GM19372 (cell line): ENCODE measurements at regions not wholly inside any gene's neighbourhood (a gene's known extent, or its start where the extent isn't known, plus 50 kb on each side); places are given as distances from the start of the nearest gene placed in this dataset.

Source experiments
- ATAC-seq: cut with Tn5 transposase; IDR thresholded peaks from one replicate; pipeline ENCODE4 v1.9.1; 2021; ENCODE audit warnings: mild to moderate bottlenecking, low read depth, moderate library complexity; ENCODE audit not compliant: unreplicated experiment

- no peak for ATAC-seq
These were observed 120.9 kb downstream of the SPCS3 start for GRCh38 chr4:176440698-176441097.

GRCh38 chr4:176441594-176441993 is 121.8 kb downstream of the SPCS3 start:
- ATAC-seq, result no peak

GRCh38 chr4:176443117-176443516 is 123.4 kb downstream of the SPCS3 start:
- no peak for ATAC-seq

GRCh38 chr4:176443646-176444409 is 124.1 kb downstream of the SPCS3 start:
- no peak for ATAC-seq

DNA sequence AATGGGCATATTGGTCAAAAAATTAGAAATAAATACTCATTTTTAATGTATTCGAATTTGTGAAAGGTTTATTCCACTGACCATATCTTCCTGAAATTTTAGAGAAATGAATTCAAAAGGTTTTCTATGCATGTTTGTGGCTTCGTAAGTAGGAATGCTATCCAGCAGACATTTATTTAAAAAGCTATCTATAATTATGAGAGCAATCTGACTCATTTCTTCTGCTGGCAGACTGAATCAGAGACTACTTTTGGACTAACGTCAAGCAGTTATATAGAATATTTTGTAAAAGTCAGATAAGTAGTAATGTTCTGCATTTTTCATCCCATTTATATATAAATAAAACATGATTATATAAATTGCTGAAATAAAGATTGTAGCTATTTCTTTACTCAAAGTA is 125.0 kb downstream of the SPCS3 start:
- ATAC-seq, result no peak

- no peak for ATAC-seq
These were observed 129.0 kb downstream of the SPCS3 start for GRCh38 chr4:176448761-176449160.

- ATAC-seq, result no peak
These were observed 131.7 kb downstream of the SPCS3 start for GRCh38 chr4:176451443-176451842.

DNA sequence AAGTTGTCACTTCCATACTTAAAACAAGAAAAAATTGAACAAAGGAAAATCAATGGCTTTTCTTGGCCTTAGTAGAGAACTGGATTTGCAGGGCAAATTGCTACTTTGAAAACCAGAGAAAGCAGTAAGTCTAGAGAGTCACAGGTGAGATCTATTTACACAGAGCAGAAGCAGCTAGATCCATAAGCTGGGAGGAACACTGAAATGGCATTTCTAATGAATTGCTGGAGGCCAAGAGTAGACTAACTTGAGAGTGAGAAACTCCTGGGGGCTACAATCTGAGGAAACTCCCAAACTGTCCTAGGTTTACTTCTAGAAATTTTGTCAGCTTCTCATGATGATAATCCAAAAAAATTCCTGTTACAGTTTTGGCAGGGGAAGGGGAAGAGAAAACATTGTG is 133.3 kb downstream of the SPCS3 start:
- ATAC-seq, result no peak

GRCh38 chr4:176453658-176454057 is 133.9 kb downstream of the SPCS3 start:
- ATAC-seq, result no peak

DNA sequence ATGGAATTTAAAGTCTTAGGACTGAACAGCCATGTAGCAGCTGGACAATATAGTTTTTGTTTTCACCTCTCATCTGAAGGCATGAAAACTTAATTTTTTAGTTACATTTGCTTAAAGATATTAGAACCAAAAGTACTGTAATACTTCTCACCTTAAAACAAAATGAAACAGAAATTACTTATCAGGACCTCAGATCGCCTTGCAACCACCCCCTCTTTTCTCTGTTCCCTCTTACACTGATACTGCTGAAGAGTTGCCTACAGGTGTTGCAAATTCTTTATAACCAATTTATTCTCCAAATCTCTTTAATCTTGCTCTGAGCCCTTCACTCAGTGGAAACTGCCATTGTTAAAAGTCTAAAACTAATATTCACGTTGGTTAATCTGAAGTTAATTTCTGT is 145.0 kb downstream of the SPCS3 start:
- ATAC-seq, result peak; percentile 97

GRCh38 chr4:176467001-176467400 is 147.2 kb downstream of the SPCS3 start:
- no peak for ATAC-seq

DNA sequence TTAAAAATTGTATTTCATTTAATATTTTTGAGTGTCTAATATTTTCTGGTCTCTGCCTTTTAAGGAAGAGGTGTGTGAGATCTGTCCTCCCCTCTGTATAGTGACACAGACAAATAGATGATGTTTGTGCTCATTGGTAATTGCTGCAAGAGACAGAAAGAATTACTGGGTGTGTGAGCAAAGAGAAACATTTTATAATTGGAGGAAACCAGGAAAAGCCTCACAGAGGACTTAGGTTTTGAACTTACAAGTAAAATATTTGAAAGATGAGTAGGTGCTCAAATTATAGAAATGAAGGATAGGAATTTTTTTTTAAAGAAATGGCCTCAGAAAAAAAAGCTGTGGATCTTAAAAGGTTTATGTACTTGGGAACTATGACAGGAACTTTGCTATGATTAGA is 149.8 kb downstream of the SPCS3 start:
- ATAC-seq, result no peak

DNA sequence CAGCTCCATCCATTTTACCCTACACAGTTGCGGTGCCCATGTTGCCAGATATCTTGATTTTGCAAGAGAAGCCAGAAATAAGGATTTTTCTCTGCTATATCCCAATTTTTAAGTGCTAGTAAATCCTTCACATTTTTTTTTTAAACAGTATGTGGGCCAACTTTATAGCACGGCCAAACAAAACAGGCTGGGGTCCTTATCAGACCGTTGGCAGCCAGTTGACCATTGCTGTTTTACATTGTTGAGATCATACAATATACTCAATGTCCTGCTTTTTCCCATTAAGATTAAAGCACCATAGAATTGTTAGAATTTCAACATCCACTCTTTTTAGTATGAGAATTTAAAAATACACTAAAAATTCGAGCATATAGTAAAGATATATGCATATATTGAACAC is 150.9 kb downstream of the SPCS3 start:
- no peak for ATAC-seq

- ATAC-seq, result no peak
These were observed 155.3 kb downstream of the SPCS3 start for GRCh38 chr4:176475067-176475466.

GRCh38 chr4:176478076-176478475 is 158.3 kb downstream of the SPCS3 start:
- no peak for ATAC-seq

DNA sequence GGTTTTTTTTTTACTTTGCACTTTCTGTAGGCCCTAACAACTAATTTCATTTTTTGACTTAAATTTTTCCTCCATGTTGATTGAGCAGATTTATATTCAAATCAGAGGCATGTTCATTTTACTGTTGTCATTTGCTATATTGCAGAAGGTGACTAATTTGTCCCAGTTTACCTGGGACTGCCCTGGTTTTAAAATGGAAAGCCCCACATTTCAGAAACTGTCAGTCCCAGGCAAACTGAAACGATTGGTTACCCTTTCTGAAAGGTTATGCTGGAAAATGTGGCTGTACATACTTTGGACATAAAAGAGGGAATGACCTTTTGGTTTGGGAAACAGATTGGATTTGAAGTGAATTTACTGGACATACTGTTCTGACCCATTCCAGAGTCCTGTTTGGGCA is 160.0 kb downstream of the SPCS3 start:
- ATAC-seq, result peak; percentile 41

GRCh38 chr4:176482972-176483371 is 163.2 kb downstream of the SPCS3 start:
- no peak for ATAC-seq

- no peak for ATAC-seq
These were observed 164.7 kb downstream of the SPCS3 start for GRCh38 chr4:176484301-176484984.

DNA sequence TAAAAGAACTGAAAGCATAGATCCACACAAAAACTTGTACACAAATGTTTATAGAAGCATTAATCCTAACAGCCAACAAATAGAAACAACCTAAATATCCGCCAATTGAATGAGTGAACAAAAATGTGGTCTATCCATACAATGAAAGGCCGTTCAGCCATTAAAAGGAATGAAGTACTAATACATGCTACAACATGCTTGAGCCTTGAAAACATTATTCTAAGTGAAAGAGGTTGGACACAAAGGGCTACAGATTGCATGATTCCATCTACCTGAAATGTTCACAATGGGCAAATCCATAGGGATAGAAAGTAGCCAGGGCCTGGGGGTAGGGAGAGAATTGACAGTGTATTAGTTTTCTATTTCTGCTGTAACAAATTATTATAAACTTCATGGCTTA is 169.2 kb downstream of the SPCS3 start:
- no peak for ATAC-seq

DNA sequence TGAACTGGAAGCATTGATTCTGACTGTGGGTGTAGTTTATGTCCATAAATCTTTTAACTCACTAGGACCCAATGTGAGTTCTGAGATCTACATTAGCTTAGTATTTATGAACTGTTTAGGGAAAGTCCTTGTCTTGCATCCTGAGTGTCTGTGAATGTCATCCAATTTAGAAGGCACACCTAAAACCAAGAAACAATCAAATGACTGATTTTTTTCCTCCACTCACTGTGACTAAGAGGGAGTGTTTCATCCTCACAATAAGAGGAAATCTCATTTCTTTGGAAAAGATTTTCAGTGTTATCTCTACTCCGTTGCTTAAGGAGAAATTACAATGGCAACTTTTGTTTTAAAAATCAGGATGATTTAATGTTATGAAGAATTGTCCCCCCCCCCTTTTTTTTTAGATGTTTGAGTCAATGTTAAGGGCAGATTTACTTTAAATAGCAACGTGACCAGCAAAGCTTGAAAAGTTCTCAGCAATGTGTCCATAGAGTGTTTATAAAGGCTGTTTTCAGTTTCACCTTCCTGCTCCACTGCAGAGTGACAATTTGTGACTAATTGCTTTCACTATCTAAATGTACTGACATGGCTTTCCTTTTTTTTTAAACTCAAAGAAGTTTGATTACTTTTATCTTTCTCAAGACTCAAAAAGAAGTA is 173.0 kb downstream of the SPCS3 start:
- ATAC-seq, result peak; percentile 100

- no peak for ATAC-seq
These were observed 179.0 kb downstream of the SPCS3 start for GRCh38 chr4:176498617-176499256.
